ENCODE measurements at regions not wholly inside any gene's neighbourhood (a gene's known extent, or its start where the extent isn't known, plus 50 kb on each side); places are given as distances from the start of the nearest gene placed in this dataset.

- Histone ChIP-seq H3K27me3 (ENCODE audit: low read length) (no peaks in the 10 kb centered on the region), H3K36me3 (ENCODE audit: insufficient read depth, low read length) (no peaks in the 10 kb centered on the region), H3K4me1 (ENCODE audit: low read length) (no peaks in the 10 kb centered on the region), H3K9me2 (replicated peaks; ENCODE audit: insufficient read depth, low read length) (no peaks in the 10 kb centered on the region), H4K20me1 (ENCODE audit: insufficient read depth, low read depth, low read length) (no peaks in the 10 kb centered on the region), H3K4me3 (ENCODE audit: low read length) (no peak overlapping the region), H3K27ac (ENCODE audit: low read length) (no peak overlapping the region), H3K9ac (ENCODE audit: low read length) (no peak overlapping the region), H3K4me2 (ENCODE audit: low read depth, low read length, poor library complexity, severe bottlenecking) (no peak overlapping the region), H3K9me3 (ENCODE audit: low read length) (no peaks in the 10 kb centered on the region), H2AFZ (ENCODE audit: low read length) (no peak overlapping the region), H3K79me2 (ENCODE audit: low read length) (no peaks in the 10 kb centered on the region)
- DNase-seq = no peak
These were observed 380.1 kb downstream of the FRK start for GRCh38 chr6:115680621-115681020.

DNA sequence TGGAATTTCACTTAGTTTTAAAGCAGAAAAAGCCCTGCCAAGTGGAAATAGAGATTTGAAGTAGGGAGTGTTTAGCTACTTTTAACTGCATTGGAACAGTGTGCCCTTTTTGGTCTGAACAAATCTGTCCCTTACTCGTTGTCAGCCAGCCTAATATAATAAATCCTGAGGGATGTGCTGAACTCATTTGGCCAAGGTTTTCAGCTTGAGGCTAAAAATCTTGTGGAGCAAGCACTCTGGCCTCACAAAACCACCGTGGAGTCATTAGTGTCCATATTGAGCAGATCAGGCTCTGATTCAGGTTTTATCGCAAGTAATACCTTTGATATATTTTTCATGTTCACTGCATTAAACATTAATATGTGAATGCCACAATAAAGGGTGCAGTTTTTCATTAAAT, 383.5 kb downstream of the FRK start:
- no peak overlapping the region for H3K4me2 ChIP-seq (ENCODE audit: low read depth, low read length, poor library complexity, severe bottlenecking)
- no peak for DNase-seq
- no peaks in the 10 kb centered on the region for H3K36me3 ChIP-seq (ENCODE audit: insufficient read depth, low read length)
- no peak overlapping the region for H3K4me3 ChIP-seq (ENCODE audit: low read length)
- no peaks in the 10 kb centered on the region for H3K79me2 ChIP-seq (ENCODE audit: low read length)
- no peaks in the 10 kb centered on the region for H3K9me3 ChIP-seq (ENCODE audit: low read length)
- no peaks in the 10 kb centered on the region for H3K9me2 ChIP-seq (replicated peaks; ENCODE audit: insufficient read depth, low read length)
- H3K9ac ChIP-seq (ENCODE audit: low read length) = no peak overlapping the region
- H3K27me3 ChIP-seq (ENCODE audit: low read length) = no peaks in the 10 kb centered on the region
- no peak overlapping the region for H2AFZ ChIP-seq (ENCODE audit: low read length)
- H3K27ac ChIP-seq (ENCODE audit: low read length) = no peak overlapping the region
- H4K20me1 ChIP-seq (ENCODE audit: insufficient read depth, low read depth, low read length) = no peaks in the 10 kb centered on the region
- no peaks in the 10 kb centered on the region for H3K4me1 ChIP-seq (ENCODE audit: low read length)

- Histone ChIP-seq H3K9me2 (replicated peaks; ENCODE audit: insufficient read depth, low read length) (no peaks in the 10 kb centered on the region), H3K79me2 (ENCODE audit: low read length) (no peaks in the 10 kb centered on the region), H3K4me1 (ENCODE audit: low read length) (no peaks in the 10 kb centered on the region)
These were observed 385.2 kb downstream of the FRK start for GRCh38 chr6:115675443-115675842.

GRCh38 chr6:115668781-115669180, 391.9 kb downstream of the FRK start:
- no peak overlapping the region for H3K4me2 ChIP-seq (ENCODE audit: low read depth, low read length, poor library complexity, severe bottlenecking)
- H4K20me1 ChIP-seq (ENCODE audit: insufficient read depth, low read depth, low read length) = no peaks in the 10 kb centered on the region
- no peak overlapping the region for H2AFZ ChIP-seq (ENCODE audit: low read length)
- DNase-seq = no peak
- no peaks in the 10 kb centered on the region for H3K27me3 ChIP-seq (ENCODE audit: low read length)
- no peak overlapping the region for H3K27ac ChIP-seq (ENCODE audit: low read length)
- no peaks in the 10 kb centered on the region for H3K9me2 ChIP-seq (replicated peaks; ENCODE audit: insufficient read depth, low read length)
- H3K9ac ChIP-seq (ENCODE audit: low read length) = no peak overlapping the region
- H3K9me3 ChIP-seq (ENCODE audit: low read length) = peaks cover 4% of the 10 kb centered on the region; the same call in 1 of the 2 replicates
- H3K4me3 ChIP-seq (ENCODE audit: low read length) = no peak overlapping the region
- H3K4me1 ChIP-seq (ENCODE audit: low read length) = no peaks in the 10 kb centered on the region
- no peaks in the 10 kb centered on the region for H3K36me3 ChIP-seq (ENCODE audit: insufficient read depth, low read length)
- no peaks in the 10 kb centered on the region for H3K79me2 ChIP-seq (ENCODE audit: low read length)

More at GRCh38 chr6:115675443-115675842, 385.2 kb downstream of the FRK start:
- Histone ChIP-seq H3K27me3 (ENCODE audit: low read length) (no peaks in the 10 kb centered on the region), H3K36me3 (ENCODE audit: insufficient read depth, low read length) (no peaks in the 10 kb centered on the region), H3K4me3 (ENCODE audit: low read length) (no peak overlapping the region), H3K9ac (ENCODE audit: low read length) (no peak overlapping the region), H2AFZ (ENCODE audit: low read length) (no peak overlapping the region), H4K20me1 (ENCODE audit: insufficient read depth, low read depth, low read length) (no peaks in the 10 kb centered on the region), H3K9me3 (ENCODE audit: low read length) (no peaks in the 10 kb centered on the region), H3K4me2 (ENCODE audit: low read depth, low read length, poor library complexity, severe bottlenecking) (no peak overlapping the region), H3K27ac (ENCODE audit: low read length) (no peak overlapping the region)
- DNase-seq = no peak

GRCh38 chr6:115668211-115668610, 392.5 kb downstream of the FRK start:
- H3K36me3 ChIP-seq (ENCODE audit: insufficient read depth, low read length) = no peaks in the 10 kb centered on the region
- H3K4me2 ChIP-seq (ENCODE audit: low read depth, low read length, poor library complexity, severe bottlenecking) = no peak overlapping the region
- H2AFZ ChIP-seq (ENCODE audit: low read length) = no peak overlapping the region
- H3K9ac ChIP-seq (ENCODE audit: low read length) = no peak overlapping the region
- no peak for DNase-seq
- H3K27me3 ChIP-seq (ENCODE audit: low read length) = no peaks in the 10 kb centered on the region
- no peak overlapping the region for H3K27ac ChIP-seq (ENCODE audit: low read length)
- no peaks in the 10 kb centered on the region for H3K9me2 ChIP-seq (replicated peaks; ENCODE audit: insufficient read depth, low read length)
- no peaks in the 10 kb centered on the region for H3K4me1 ChIP-seq (ENCODE audit: low read length)
- H4K20me1 ChIP-seq (ENCODE audit: insufficient read depth, low read depth, low read length) = no peaks in the 10 kb centered on the region
- no peaks in the 10 kb centered on the region for H3K79me2 ChIP-seq (ENCODE audit: low read length)
- no peak overlapping the region for H3K4me3 ChIP-seq (ENCODE audit: low read length)
- H3K9me3 ChIP-seq (ENCODE audit: low read length) = peaks cover 5% of the 10 kb centered on the region; the same call in 1 of the 2 replicates

- H4K20me1 ChIP-seq (ENCODE audit: insufficient read depth, low read depth, low read length) = no peaks in the 10 kb centered on the region
- no peaks in the 10 kb centered on the region for H3K4me1 ChIP-seq (ENCODE audit: low read length)
- H3K9me2 ChIP-seq (replicated peaks; ENCODE audit: insufficient read depth, low read length) = no peaks in the 10 kb centered on the region
- no peak overlapping the region for H3K4me3 ChIP-seq (ENCODE audit: low read length)
- no peaks in the 10 kb centered on the region for H3K79me2 ChIP-seq (ENCODE audit: low read length)
- H3K9ac ChIP-seq (ENCODE audit: low read length) = no peak overlapping the region
- no peak for DNase-seq
- peaks cover 5% of the 10 kb centered on the region; the same call in 1 of the 2 replicates for H3K9me3 ChIP-seq (ENCODE audit: low read length)
- H3K4me2 ChIP-seq (ENCODE audit: low read depth, low read length, poor library complexity, severe bottlenecking) = no peak overlapping the region
- no peak overlapping the region for H3K27ac ChIP-seq (ENCODE audit: low read length)
- no peaks in the 10 kb centered on the region for H3K36me3 ChIP-seq (ENCODE audit: insufficient read depth, low read length)
- no peak overlapping the region for H2AFZ ChIP-seq (ENCODE audit: low read length)
- H3K27me3 ChIP-seq (ENCODE audit: low read length) = no peaks in the 10 kb centered on the region
These were observed 393.1 kb downstream of the FRK start for GRCh38 chr6:115667478-115668026.

- no peak overlapping the region for H2AFZ ChIP-seq (ENCODE audit: low read length)
- H3K9ac ChIP-seq (ENCODE audit: low read length) = no peak overlapping the region
- no peaks in the 10 kb centered on the region for H3K36me3 ChIP-seq (ENCODE audit: insufficient read depth, low read length)
- no peaks in the 10 kb centered on the region for H3K4me1 ChIP-seq (ENCODE audit: low read length)
- no peak overlapping the region for H3K4me2 ChIP-seq (ENCODE audit: low read depth, low read length, poor library complexity, severe bottlenecking)
- no peaks in the 10 kb centered on the region for H3K79me2 ChIP-seq (ENCODE audit: low read length)
- H3K27me3 ChIP-seq (ENCODE audit: low read length) = no peaks in the 10 kb centered on the region
- no peak overlapping the region for H3K4me3 ChIP-seq (ENCODE audit: low read length)
- DNase-seq = no peak
- peaks cover 5% of the 10 kb centered on the region; the same call in 1 of the 2 replicates for H3K9me3 ChIP-seq (ENCODE audit: low read length)
- no peaks in the 10 kb centered on the region for H4K20me1 ChIP-seq (ENCODE audit: insufficient read depth, low read depth, low read length)
- H3K9me2 ChIP-seq (replicated peaks; ENCODE audit: insufficient read depth, low read length) = no peaks in the 10 kb centered on the region
- H3K27ac ChIP-seq (ENCODE audit: low read length) = no peak overlapping the region
These were observed 393.7 kb downstream of the FRK start for GRCh38 chr6:115666997-115667396.

DNA sequence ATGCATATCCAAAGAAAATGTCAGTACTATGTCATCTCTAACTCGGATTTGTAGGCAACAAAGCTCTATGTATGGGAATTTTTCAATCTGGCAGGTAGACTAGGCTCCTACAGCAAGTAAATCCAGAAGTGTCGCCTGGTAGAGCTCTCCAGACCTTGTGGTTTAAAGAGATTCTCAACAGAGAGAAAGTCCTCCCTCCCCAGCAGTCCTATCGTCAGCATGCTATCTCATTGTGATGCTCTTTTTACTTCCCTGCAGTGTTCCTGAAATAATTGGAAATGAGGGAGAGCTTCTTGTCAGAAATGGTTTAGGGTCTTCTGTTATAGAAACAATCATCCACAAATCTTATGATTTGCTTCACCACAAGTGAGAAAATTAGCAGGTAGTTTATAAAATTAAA, 395.4 kb downstream of the FRK start:
- no peak overlapping the region for H3K27ac ChIP-seq (ENCODE audit: low read length)
- H3K9ac ChIP-seq (ENCODE audit: low read length) = no peak overlapping the region
- no peak overlapping the region for H2AFZ ChIP-seq (ENCODE audit: low read length)
- no peaks in the 10 kb centered on the region for H3K79me2 ChIP-seq (ENCODE audit: low read length)
- no peaks in the 10 kb centered on the region for H3K4me1 ChIP-seq (ENCODE audit: low read length)
- no peaks in the 10 kb centered on the region for H3K36me3 ChIP-seq (ENCODE audit: insufficient read depth, low read length)
- no peaks in the 10 kb centered on the region for H4K20me1 ChIP-seq (ENCODE audit: insufficient read depth, low read depth, low read length)
- H3K27me3 ChIP-seq (ENCODE audit: low read length) = no peaks in the 10 kb centered on the region
- DNase-seq = no peak
- H3K9me3 ChIP-seq (ENCODE audit: low read length) = peaks cover 5% of the 10 kb centered on the region; the same call in 1 of the 2 replicates
- H3K9me2 ChIP-seq (replicated peaks; ENCODE audit: insufficient read depth, low read length) = no peaks in the 10 kb centered on the region
- H3K4me2 ChIP-seq (ENCODE audit: low read depth, low read length, poor library complexity, severe bottlenecking) = no peak overlapping the region
- H3K4me3 ChIP-seq (ENCODE audit: low read length) = no peak overlapping the region

Data from Karpas-422 (cell line).